ENCODE measurements at regions not wholly inside any gene's neighbourhood (a gene's known extent, or its start where the extent isn't known, plus 50 kb on each side); places are given as distances from the start of the nearest gene placed in this dataset.

DNA sequence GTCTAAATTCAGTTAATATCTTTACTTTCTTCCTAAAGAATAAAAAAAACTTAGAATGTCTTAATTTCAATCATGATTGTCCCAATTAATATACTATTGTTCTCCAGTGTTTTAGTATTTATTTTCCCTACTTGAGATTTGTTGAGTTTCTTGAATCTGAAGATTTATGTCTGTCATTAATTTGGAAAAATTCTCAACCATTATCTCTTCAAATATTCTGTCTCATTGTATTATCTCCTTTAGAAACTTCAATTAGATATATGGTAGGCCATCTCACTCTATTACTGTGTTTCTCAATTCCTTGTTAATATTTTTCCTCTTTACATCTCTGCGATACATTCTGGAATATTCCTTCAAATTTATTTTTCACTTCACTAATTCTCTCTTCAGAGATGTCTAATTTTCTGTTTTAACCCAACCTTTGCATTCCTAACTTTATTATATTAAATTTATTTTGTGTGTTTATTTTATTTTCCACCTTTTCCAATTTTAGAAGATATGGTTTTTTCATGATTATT is 268.6 kb downstream of the QKI start:
- H3K4me3 ChIP-seq (ENCODE audit: low read depth, low read length) = no peak overlapping the region
- no peak for DNase-seq (ENCODE audit: low read depth)
- TF ChIP-seq, protein P1, sequence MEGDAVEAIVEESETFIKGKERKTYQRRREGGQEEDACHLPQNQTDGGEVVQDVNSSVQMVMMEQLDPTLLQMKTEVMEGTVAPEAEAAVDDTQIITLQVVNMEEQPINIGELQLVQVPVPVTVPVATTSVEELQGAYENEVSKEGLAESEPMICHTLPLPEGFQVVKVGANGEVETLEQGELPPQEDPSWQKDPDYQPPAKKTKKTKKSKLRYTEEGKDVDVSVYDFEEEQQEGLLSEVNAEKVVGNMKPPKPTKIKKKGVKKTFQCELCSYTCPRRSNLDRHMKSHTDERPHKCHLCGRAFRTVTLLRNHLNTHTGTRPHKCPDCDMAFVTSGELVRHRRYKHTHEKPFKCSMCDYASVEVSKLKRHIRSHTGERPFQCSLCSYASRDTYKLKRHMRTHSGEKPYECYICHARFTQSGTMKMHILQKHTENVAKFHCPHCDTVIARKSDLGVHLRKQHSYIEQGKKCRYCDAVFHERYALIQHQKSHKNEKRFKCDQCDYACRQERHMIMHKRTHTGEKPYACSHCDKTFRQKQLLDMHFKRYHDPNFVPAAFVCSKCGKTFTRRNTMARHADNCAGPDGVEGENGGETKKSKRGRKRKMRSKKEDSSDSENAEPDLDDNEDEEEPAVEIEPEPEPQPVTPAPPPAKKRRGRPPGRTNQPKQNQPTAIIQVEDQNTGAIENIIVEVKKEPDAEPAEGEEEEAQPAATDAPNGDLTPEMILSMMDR (IDR thresholded peaks at IDR 0.05; ENCODE audit: control insufficient read depth, extremely low read depth, insufficient read depth) = no peak

DNA sequence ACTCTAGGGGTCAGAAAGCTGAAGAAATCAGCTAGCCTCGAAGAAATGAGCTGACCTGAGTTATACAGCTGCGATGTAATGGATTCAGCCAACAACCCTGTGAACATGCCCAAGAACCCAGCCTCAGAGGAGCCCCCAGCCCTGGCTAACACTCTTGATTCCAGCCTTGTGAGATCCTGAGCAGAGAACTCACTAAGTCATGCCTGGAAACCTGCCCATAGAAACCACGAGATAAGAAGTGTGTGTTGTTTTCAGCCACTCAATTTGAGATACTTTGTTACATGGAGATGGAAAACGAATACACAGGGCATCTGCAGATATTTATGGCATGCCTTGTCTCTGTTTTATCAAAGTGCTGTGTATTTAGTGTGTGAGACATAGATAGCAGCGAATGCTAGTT is 265.2 kb downstream of the QKI start:
- H3K4me3 ChIP-seq (ENCODE audit: low read depth, low read length) = no peak overlapping the region
- no peak for DNase-seq (ENCODE audit: low read depth)
- TF ChIP-seq, protein P1 (IDR thresholded peaks at IDR 0.05; ENCODE audit: control insufficient read depth, extremely low read depth, insufficient read depth) = no peak

DNA sequence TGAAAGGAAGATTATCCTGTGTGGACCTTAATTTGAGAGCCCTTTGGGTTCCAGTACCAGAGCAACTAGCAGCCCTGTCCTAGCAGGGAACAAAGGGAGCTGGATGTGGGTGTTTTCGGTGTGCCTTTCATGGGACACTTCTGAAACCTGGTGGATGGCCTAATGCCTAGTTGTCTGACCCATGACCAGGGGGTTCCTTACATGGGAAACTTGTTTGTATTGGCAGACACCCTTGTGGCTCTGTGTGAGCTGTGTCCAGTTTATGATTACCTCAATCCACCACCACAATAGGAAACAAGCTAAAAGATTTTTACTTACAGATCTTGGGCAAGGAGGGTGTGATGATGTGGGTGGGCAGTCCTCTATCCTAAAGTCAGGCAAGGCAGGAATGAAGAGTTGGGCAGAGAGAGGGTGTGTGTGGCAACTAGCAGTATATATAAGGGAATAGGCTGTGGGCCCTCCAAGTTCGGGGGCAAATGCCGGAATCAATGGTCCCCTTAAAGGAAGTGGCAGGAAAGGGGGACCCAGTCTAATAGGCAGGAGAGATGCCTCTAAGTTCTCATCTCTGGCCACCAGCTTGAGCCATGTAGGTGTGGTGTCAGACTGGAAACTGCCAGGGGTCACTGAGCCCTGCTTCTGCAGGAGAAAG is 264.6 kb downstream of the QKI start:
- DNase-seq (ENCODE audit: low read depth) = no peak
- TF ChIP-seq, protein P1 (IDR thresholded peaks at IDR 0.05; ENCODE audit: control insufficient read depth, extremely low read depth, insufficient read depth) = no peak
- no peak overlapping the region for H3K4me3 ChIP-seq (ENCODE audit: low read depth, low read length)

DNA sequence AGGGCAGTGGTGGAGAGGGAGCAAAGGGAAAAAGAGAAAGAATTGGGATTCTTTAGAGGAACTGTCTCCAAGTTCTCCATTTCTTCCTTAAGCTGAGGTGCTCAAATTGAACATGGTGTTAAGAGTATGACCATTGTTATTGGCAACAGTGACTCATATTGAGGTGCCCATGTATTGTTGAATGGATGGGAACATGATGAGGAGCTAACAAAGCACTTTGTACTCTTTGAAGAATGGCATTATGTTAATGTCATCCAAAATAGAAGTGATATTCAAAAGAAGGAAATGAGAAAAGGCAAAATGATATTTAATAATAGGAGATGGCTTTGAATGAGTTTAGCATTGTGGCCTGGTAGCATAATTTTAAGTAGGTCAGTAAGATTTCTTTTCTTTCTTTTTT is 261.1 kb downstream of the QKI start:
- H3K4me3 ChIP-seq (ENCODE audit: low read depth, low read length) = no peak overlapping the region
- TF ChIP-seq, protein P1 (IDR thresholded peaks at IDR 0.05; ENCODE audit: control insufficient read depth, extremely low read depth, insufficient read depth) = no peak
- no peak for DNase-seq (ENCODE audit: low read depth)

DNA sequence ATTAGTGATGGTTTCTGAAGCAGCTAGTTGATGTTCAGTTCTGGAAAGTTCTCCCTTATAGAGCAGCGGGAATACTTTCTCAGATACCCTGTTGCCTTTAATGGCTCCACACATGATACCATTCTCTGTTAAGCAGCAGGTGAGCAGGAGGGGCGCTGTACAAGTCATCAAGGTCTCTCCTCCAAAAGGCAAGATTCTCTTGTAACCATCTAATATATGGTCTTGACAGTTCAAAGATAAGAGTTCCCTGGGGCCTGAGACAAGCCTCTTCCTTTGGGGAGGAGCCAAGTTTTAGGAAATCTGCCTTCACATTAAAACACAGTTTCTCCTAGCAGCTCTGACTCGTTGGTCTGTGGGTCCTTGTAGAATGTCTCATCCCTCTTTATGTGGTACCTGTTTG is 258.2 kb downstream of the QKI start:
- H3K4me3 ChIP-seq (ENCODE audit: low read depth, low read length) = no peak overlapping the region
- DNase-seq (ENCODE audit: low read depth) = no peak
- TF ChIP-seq, protein P1 (IDR thresholded peaks at IDR 0.05; ENCODE audit: control insufficient read depth, extremely low read depth, insufficient read depth) = no peak

DNA sequence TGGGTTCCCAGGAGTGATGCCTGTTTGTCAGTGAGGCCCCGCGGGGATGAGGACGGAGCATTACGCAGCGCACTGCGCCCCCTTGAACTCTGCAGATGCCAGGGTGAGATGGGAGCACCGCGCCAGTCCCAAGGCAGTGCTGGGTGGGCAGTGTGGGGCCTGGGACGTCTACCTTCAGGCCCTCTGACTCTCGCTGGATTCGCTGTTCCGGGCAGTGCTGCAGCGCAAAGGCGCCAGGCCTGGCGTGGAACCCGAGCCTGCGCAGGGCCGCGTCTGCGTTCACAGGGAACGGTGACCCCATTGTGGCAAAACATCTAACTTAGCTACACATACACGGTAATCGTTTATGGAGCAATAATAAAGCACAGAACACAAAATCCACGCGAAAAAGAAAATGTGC is 257.3 kb downstream of the QKI start:
- DNase-seq (ENCODE audit: low read depth) = no peak

More for the DNA sequence above, 257.3 kb downstream of the QKI start:
- TF ChIP-seq, protein P1 (IDR thresholded peaks at IDR 0.05; ENCODE audit: control insufficient read depth, extremely low read depth, insufficient read depth) = no peak
- no peak overlapping the region for H3K4me3 ChIP-seq (ENCODE audit: low read depth, low read length)
